WTC11 (cell line): ENCODE measurements at regions not wholly inside any gene's neighbourhood (a gene's known extent, or its start where the extent isn't known, plus 50 kb on each side); places are given as distances from the start of the nearest gene placed in this dataset.

ENCODE experiments used
- ATAC-seq: fragments of 200-7000 bp; cut with Tn5 transposase; 2 replicates; pipeline ENCODE4 v1.10.0; 2021; ENCODE audit warnings: mild to moderate bottlenecking, moderate library complexity
- CTCF ChIA-PET: fragments of 300-600 bp; sonication (Branson Sonifier 250); formaldehyde crosslinking; loops from one replicate; lab custom pipeline; 2021; ENCODE audit warnings: antibody characterized with exemption; lab: Charles Lee
- POLR2A ChIA-PET: fragments of 350-600 bp; sonication (Branson Sonifier 250); formaldehyde crosslinking; loops from one replicate; lab custom pipeline; 2021; ENCODE audit warnings: antibody characterized with exemption; lab: Charles Lee
- DNase-seq: peaks from one replicate; pipeline ENCODE4 v3.0.0; 2021; ENCODE audit warnings: low spot score
- H3K27ac Mint-ChIP-seq: 2 replicates; pipeline ENCODE4 v1.8.0; 2021; ENCODE audit warnings: mixed read lengths
- H3K27me3 Mint-ChIP-seq: 2 replicates; pipeline ENCODE4 v1.8.0; 2021; ENCODE audit warnings: low read depth, mild to moderate bottlenecking, moderate library complexity, mixed read lengths
- H3K36me3 Mint-ChIP-seq: 2 replicates; pipeline ENCODE4 v1.8.0; 2021; ENCODE audit warnings: mixed read lengths
- H3K4me1 Mint-ChIP-seq: 2 replicates; pipeline ENCODE4 v1.8.0; 2022; ENCODE audit warnings: mixed read lengths
- H3K4me3 Mint-ChIP-seq: 2 replicates; pipeline ENCODE4 v1.8.0; 2021; ENCODE audit warnings: mild to moderate bottlenecking, moderate library complexity, mixed read lengths
- H3K9me3 Mint-ChIP-seq: 2 replicates; pipeline ENCODE4 v1.8.0; 2021; ENCODE audit warnings: mixed read lengths
- AR ChIP-seq: fragments of 250-450 bp; sonication (Bioruptor Pico); IDR thresholded peaks from 2 replicates; pipeline ENCODE4 v1.9.0; 2021; ENCODE audit warnings: mild to moderate bottlenecking
- ATF1 ChIP-seq: sonication (generic); formaldehyde crosslinking; IDR thresholded peaks from 2 replicates; pipeline ENCODE4 v1.8.1; 2023; ENCODE audit warnings: mild to moderate bottlenecking, moderate library complexity, missing genetic modification reagents
- CBFB ChIP-seq: sonication (generic); formaldehyde crosslinking; IDR thresholded peaks from 2 replicates; pipeline ENCODE4 v1.8.1; 2022; ENCODE audit warnings: mild to moderate bottlenecking, low read depth, missing genetic modification reagents
- E2F1 ChIP-seq: sonication (generic); formaldehyde crosslinking; IDR thresholded peaks from 2 replicates; pipeline ENCODE4 v1.8.0; 2022; ENCODE audit warnings: mild to moderate bottlenecking, missing genetic modification reagents
- E2F5 ChIP-seq: sonication (generic); formaldehyde crosslinking; IDR thresholded peaks from 2 replicates; pipeline ENCODE4 v1.8.1; 2022; ENCODE audit warnings: mild to moderate bottlenecking, moderate library complexity, missing genetic modification reagents
- IRF1 ChIP-seq: sonication (generic); formaldehyde crosslinking; IDR thresholded peaks from 2 replicates; pipeline ENCODE4 v1.8.0; 2023; ENCODE audit warnings: missing genetic modification reagents
- MLX ChIP-seq: sonication (generic); formaldehyde crosslinking; IDR thresholded peaks from 2 replicates; pipeline ENCODE4 v1.8.1; 2023; ENCODE audit warnings: mild to moderate bottlenecking, missing genetic modification reagents, moderate library complexity
- MXD4 ChIP-seq: fragments of 250-450 bp; sonication (Bioruptor Pico); IDR thresholded peaks from 2 replicates; pipeline ENCODE4 v1.8.0; 2021; ENCODE audit warnings: mild to moderate bottlenecking, moderate library complexity, borderline replicate concordance
- TEAD1 ChIP-seq: sonication (generic); formaldehyde crosslinking; IDR thresholded peaks from 2 replicates; pipeline ENCODE4 v1.8.0; 2022; ENCODE audit warnings: mild to moderate bottlenecking, missing genetic modification reagents
- TP53 ChIP-seq: sonication (generic); formaldehyde crosslinking; IDR thresholded peaks from 2 replicates; pipeline ENCODE4 v1.8.1; 2023; ENCODE audit warnings: mild to moderate bottlenecking, missing genetic modification reagents
- ZBTB21 ChIP-seq: sonication (generic); formaldehyde crosslinking; IDR thresholded peaks from 2 replicates; pipeline ENCODE4 v1.8.1; 2023; ENCODE audit warnings: mild to moderate bottlenecking, missing genetic modification reagents, borderline replicate concordance
- ZNF138 ChIP-seq: sonication (generic); formaldehyde crosslinking; conservative IDR thresholded peaks from 2 replicates; pipeline ENCODE4 v1.8.1; 2022; ENCODE audit warnings: mild to moderate bottlenecking, moderate library complexity, missing genetic modification reagents
- ZNF396 ChIP-seq: fragments of 250-450 bp; sonication (Bioruptor Pico); IDR thresholded peaks from 2 replicates; pipeline ENCODE4 v1.8.0; 2021; ENCODE audit warnings: mild to moderate bottlenecking, moderate library complexity, borderline replicate concordance
- ZNF532 ChIP-seq: fragments of 250-450 bp; sonication (Bioruptor Pico); IDR thresholded peaks from 2 replicates; pipeline ENCODE4 v1.9.0; 2021; ENCODE audit warnings: mild to moderate bottlenecking, borderline replicate concordance

- TF ChIP-seq MLX (CRISPR knock-in tag) = no peak
- no peak for TF ChIP-seq ATF1
- no peak for TF ChIP-seq E2F5 (CRISPR knock-in tag)
- no peak for TF ChIP-seq ZNF396 (CRISPR knock-in tag)
- TF ChIP-seq TP53 = no peak
- no peak for TF ChIP-seq IRF1
- TF ChIP-seq TEAD1 (CRISPR knock-in tag) = no peak
- TF ChIP-seq ZBTB21 (CRISPR knock-in tag) = no peak
- TF ChIP-seq ZNF138 = no peak
These were observed 1561.3 kb upstream of the GOT2 start (continued) for GRCh38 chr16:60295451-60295850.

GRCh38 chr16:60285794-60286193 is 1551.7 kb upstream of the GOT2 start:
- Mint-ChIP-seq H3K36me3 (no peaks in the 10 kb centered on the region), H3K4me3 (no peak overlapping the region), H3K9me3 (0 out of 2 replicates have a peak, but pooled peaks cover under 1% of the 10 kb centered on the region), H3K27me3 (no peaks in the 10 kb centered on the region), H3K4me1 (peaks cover 11% of the 10 kb centered on the region), H3K27ac (no peak overlapping the region)
- no peak for TF ChIP-seq CBFB (CRISPR knock-in tag)
- no peak for TF ChIP-seq MXD4 (CRISPR knock-in tag)
- TF ChIP-seq ZNF532 (CRISPR knock-in tag) = no peak
- TF ChIP-seq ATF1 = no peak
- TF ChIP-seq AR (CRISPR knock-in tag) = no peak
- no peak for TF ChIP-seq E2F1 (CRISPR knock-in tag)
- no peak for TF ChIP-seq TEAD1 (CRISPR knock-in tag)
- ChIA-PET POLR2A (no interaction called here), CTCF (no interaction called here)
- DNase-seq (no peak), ATAC-seq (no peak)
